ENCODE measurements at regions not wholly inside any gene's neighbourhood (a gene's known extent, or its start where the extent isn't known, plus 50 kb on each side); places are given as distances from the start of the nearest gene placed in this dataset.
"Not testable (repeated sequence)": the region's sequence is repeated elsewhere in the genome, so short reads cannot be mapped to it uniquely, and the experiment has no call there.

GRCh38 chr6:112976579-112976978 is 629.4 kb downstream of the RFPL4B start:
- DNase-seq = not testable (repeated sequence)

GRCh38 chr6:112979830-112980229 is 632.7 kb downstream of the RFPL4B start:
- DNase-seq = no peak

- DNase-seq = no peak
Observed at GRCh38 chr6:112980676-112981075, 633.5 kb downstream of the RFPL4B start.

GRCh38 chr6:112983713-112984261 is 636.7 kb downstream of the RFPL4B start:
- no peak for DNase-seq

GRCh38 chr6:112984899-112985298 is 637.8 kb downstream of the RFPL4B start:
- no peak for DNase-seq

GRCh38 chr6:112986321-112986720 is 639.2 kb downstream of the RFPL4B start:
- DNase-seq = no peak

GRCh38 chr6:112988748-112989147 is 641.6 kb downstream of the RFPL4B start:
- no peak for DNase-seq

- DNase-seq = no peak
Observed at GRCh38 chr6:112990971-112991370, 643.8 kb downstream of the RFPL4B start.

GRCh38 chr6:112991912-112992311 is 644.8 kb downstream of the RFPL4B start:
- no peak for DNase-seq

- no peak for DNase-seq
Observed at GRCh38 chr6:112997421-112998085, 650.4 kb downstream of the RFPL4B start.

GRCh38 chr6:113004054-113004453 is 656.9 kb downstream of the RFPL4B start:
- DNase-seq = no peak

GRCh38 chr6:113004470-113005270 is 657.5 kb downstream of the RFPL4B start:
- no peak for DNase-seq

- no peak for DNase-seq
Observed at GRCh38 chr6:113006494-113006893, 659.4 kb downstream of the RFPL4B start.

GRCh38 chr6:113009682-113010081 is 662.6 kb downstream of the RFPL4B start:
- no peak for DNase-seq

- no peak for DNase-seq
Observed at GRCh38 chr6:113010196-113010989, 663.3 kb downstream of the RFPL4B start.

- no peak for DNase-seq
Observed at GRCh38 chr6:113011389-113011788, 664.3 kb downstream of the RFPL4B start.

- DNase-seq = no peak
Observed at GRCh38 chr6:113011801-113012200, 664.7 kb downstream of the RFPL4B start.

GRCh38 chr6:113015249-113015648 is 668.1 kb downstream of the RFPL4B start:
- DNase-seq = no peak

GRCh38 chr6:113017353-113017752 is 670.2 kb downstream of the RFPL4B start:
- no peak for DNase-seq

- DNase-seq = peak in 3 of 56 donors; percentile 1 to 11 (median 5)
Observed at GRCh38 chr6:113018351-113019151, 671.4 kb downstream of the RFPL4B start.

GRCh38 chr6:113019176-113019575 is 672.0 kb downstream of the RFPL4B start:
- DNase-seq = no peak
